Astrocyte (in vitro differentiated cells and primary cell): ENCODE measurements at regions not wholly inside any gene's neighbourhood (a gene's known extent, or its start where the extent isn't known, plus 50 kb on each side); places are given as distances from the start of the nearest gene placed in this dataset.

Experiments used
- DNase-seq: peaks from one replicate; pipeline ENCODE4 v3.0.0-alpha.2; 2010; ENCODE audit warnings: low read depth
- FAIRE-seq: peaks from 2 replicates; lab custom pipeline; 2011; peaks lifted over from hg19 to GRCh38; lab: Jason Lieb, UNC
- H2AFZ ChIP-seq: 2 replicates; pipeline ENCODE4 v1.6.0; 2012; ENCODE audit warnings: low read depth, low read length, inconsistent platforms
- H3K27ac ChIP-seq: 2 replicates; pipeline ENCODE4 v1.5.1; 2011; ENCODE audit warnings: low read depth, low read length, inconsistent platforms
- H3K27me3 ChIP-seq: 2 replicates; pipeline ENCODE4 v1.6.0; 2011; ENCODE audit warnings: low read length, inconsistent platforms; ENCODE audit not compliant: insufficient read depth
- H3K36me3 ChIP-seq: 2 replicates; pipeline ENCODE4 v1.5.1; 2011; ENCODE audit warnings: low read length, inconsistent platforms; ENCODE audit not compliant: insufficient read depth
- H3K4me1 ChIP-seq: 2 replicates; pipeline ENCODE4 v1.5.1; 2011; ENCODE audit warnings: low read length, inconsistent platforms; ENCODE audit not compliant: insufficient read depth
- H3K4me2 ChIP-seq: 2 replicates; pipeline ENCODE4 v1.6.0; 2012; ENCODE audit warnings: low read length, inconsistent platforms
- H3K4me3 ChIP-seq: 2 replicates; pipeline ENCODE4 v1.5.1; 2011; ENCODE audit warnings: low read depth, mild to moderate bottlenecking, low read length, inconsistent platforms; ENCODE audit not compliant: insufficient read depth
- H3K79me2 ChIP-seq: 2 replicates; pipeline ENCODE4 v1.6.0; 2012; ENCODE audit warnings: mild to moderate bottlenecking, low read length, inconsistent platforms; ENCODE audit not compliant: insufficient read depth
- H3K9ac ChIP-seq: 2 replicates; pipeline ENCODE4 v1.6.0; 2012; ENCODE audit warnings: mild to moderate bottlenecking, low read length, inconsistent platforms
- H3K9me3 ChIP-seq: 2 replicates; pipeline ENCODE4 v1.5.1; 2012; ENCODE audit warnings: low read depth, mild to moderate bottlenecking, low read length, inconsistent platforms; ENCODE audit not compliant: insufficient read depth
- H4K20me1 ChIP-seq: 2 replicates; pipeline ENCODE4 v1.6.0; 2012; ENCODE audit warnings: low read length, inconsistent platforms; ENCODE audit not compliant: insufficient read depth
- H3K27ac Mint-ChIP-seq: one replicate; pipeline ENCODE4 v1.8.0; 2021; ENCODE audit warnings: mild to moderate bottlenecking, mixed read lengths; ENCODE audit not compliant: unreplicated experiment
- H3K27me3 Mint-ChIP-seq: one replicate; pipeline ENCODE4 v1.8.0; 2021; ENCODE audit warnings: low read depth, mixed read lengths; ENCODE audit not compliant: unreplicated experiment
- H3K36me3 Mint-ChIP-seq: one replicate; pipeline ENCODE4 v1.8.0; 2021; ENCODE audit warnings: low read depth, mixed read lengths; ENCODE audit not compliant: unreplicated experiment
- H3K4me1 Mint-ChIP-seq: one replicate; pipeline ENCODE4 v1.8.0; 2021; ENCODE audit warnings: low read depth, mixed read lengths; ENCODE audit not compliant: unreplicated experiment
- H3K4me3 Mint-ChIP-seq: one replicate; pipeline ENCODE4 v1.8.0; 2021; ENCODE audit warnings: mild to moderate bottlenecking, moderate library complexity, mixed read lengths; ENCODE audit not compliant: unreplicated experiment
- H3K9me3 Mint-ChIP-seq: one replicate; pipeline ENCODE4 v1.8.0; 2021; ENCODE audit warnings: mild to moderate bottlenecking, mixed read lengths; ENCODE audit not compliant: unreplicated experiment
- CTCF ChIP-seq: IDR thresholded peaks from 2 replicates; pipeline ENCODE4 v1.5.1; 2011; ENCODE audit warnings: low read depth, mild to moderate bottlenecking, inconsistent platforms, low read length, moderate library complexity; ENCODE audit not compliant: insufficient read depth
- EZH2 ChIP-seq: IDR thresholded peaks from 2 replicates; pipeline ENCODE4 v1.6.1; 2012; ENCODE audit warnings: mild to moderate bottlenecking, low read length, inconsistent platforms; ENCODE audit not compliant: insufficient read depth

- H3K4me2 ChIP-seq, result no peak overlapping the region
- no peaks in the 10 kb centered on the region for H3K4me1 ChIP-seq
- FAIRE-seq (no peak), DNase-seq (no peak)
- H3K9me3 Mint-ChIP-seq, result no peaks in the 10 kb centered on the region
- TF ChIP-seq CTCF, result no peak
- TF ChIP-seq EZH2, result no peak
- no peak overlapping the region for H3K9ac ChIP-seq
- H2AFZ ChIP-seq, result no peak overlapping the region
- H3K4me1 Mint-ChIP-seq, result peaks cover 3% of the 10 kb centered on the region
- H3K36me3 Mint-ChIP-seq, result no peaks in the 10 kb centered on the region
- H3K79me2 ChIP-seq, result no peaks in the 10 kb centered on the region
- no peak overlapping the region for H3K27ac Mint-ChIP-seq
- no peak overlapping the region for H3K27ac ChIP-seq
- no peaks in the 10 kb centered on the region for H3K27me3 ChIP-seq
- H3K27me3 Mint-ChIP-seq, result no peaks in the 10 kb centered on the region
- H3K36me3 ChIP-seq, result no peaks in the 10 kb centered on the region
- H4K20me1 ChIP-seq, result no peaks in the 10 kb centered on the region
- H3K4me3 Mint-ChIP-seq, result no peak overlapping the region
- no peaks in the 10 kb centered on the region for H3K9me3 ChIP-seq
- H3K4me3 ChIP-seq, result no peak overlapping the region
Observed at GRCh38 chr11:110795112-110795624, 82.9 kb upstream of the ARHGAP20 start.

GRCh38 chr11:110793556-110793955, 81.3 kb upstream of the ARHGAP20 start:
- H4K20me1 ChIP-seq, result no peaks in the 10 kb centered on the region
- H3K27me3 ChIP-seq, result no peaks in the 10 kb centered on the region
- no peak overlapping the region for H3K9ac ChIP-seq
- H3K9me3 Mint-ChIP-seq, result no peaks in the 10 kb centered on the region
- no peak overlapping the region for H3K27ac ChIP-seq
- no peak for TF ChIP-seq CTCF
- H3K79me2 ChIP-seq, result no peaks in the 10 kb centered on the region
- no peak overlapping the region for H3K27ac Mint-ChIP-seq
- DNase-seq (peak; percentile 59), FAIRE-seq (no peak)
- no peaks in the 10 kb centered on the region for H3K36me3 Mint-ChIP-seq
- H3K27me3 Mint-ChIP-seq, result peaks cover 2% of the 10 kb centered on the region
- H2AFZ ChIP-seq, result no peak overlapping the region
- H3K4me3 ChIP-seq, result no peak overlapping the region
- H3K4me1 Mint-ChIP-seq, result peaks cover 3% of the 10 kb centered on the region
- no peak overlapping the region for H3K4me2 ChIP-seq
- no peaks in the 10 kb centered on the region for H3K9me3 ChIP-seq
- no peaks in the 10 kb centered on the region for H3K4me1 ChIP-seq
- H3K36me3 ChIP-seq, result no peaks in the 10 kb centered on the region
- H3K4me3 Mint-ChIP-seq, result no peak overlapping the region

- Mint-ChIP-seq H3K4me1 (no peaks in the 10 kb centered on the region), H3K36me3 (no peaks in the 10 kb centered on the region), H3K9me3 (no peaks in the 10 kb centered on the region), H3K27me3 (peaks cover 5% of the 10 kb centered on the region), H3K27ac (no peak overlapping the region), H3K4me3 (no peak overlapping the region)
- Histone ChIP-seq H3K4me1 (no peaks in the 10 kb centered on the region), H3K79me2 (no peaks in the 10 kb centered on the region), H3K27me3 (no peaks in the 10 kb centered on the region), H4K20me1 (no peaks in the 10 kb centered on the region), H2AFZ (no peak overlapping the region), H3K9ac (no peak overlapping the region), H3K36me3 (no peaks in the 10 kb centered on the region), H3K4me2 (no peak overlapping the region), H3K27ac (no peak overlapping the region), H3K4me3 (no peak overlapping the region), H3K9me3 (no peaks in the 10 kb centered on the region)
- FAIRE-seq (no peak), DNase-seq (no peak)
- TF ChIP-seq CTCF (no peak), EZH2 (no peak)
Observed at GRCh38 chr11:110791621-110792020, 79.4 kb upstream of the ARHGAP20 start.
